Suprapubic skin (tissue), 4 donors: ENCODE measurements at regions not wholly inside any gene's neighbourhood (a gene's known extent, or its start where the extent isn't known, plus 50 kb on each side); places are given as distances from the start of the nearest gene placed in this dataset.
"Not testable (repeated sequence)": the region's sequence is repeated elsewhere in the genome, so short reads cannot be mapped to it uniquely, and the experiment has no call there.

Experiments used
- DNase-seq, 2 donors: peaks; one replicate each; pipeline ENCODE4 v3.0.0-alpha.2; 2019; ENCODE audit warnings: low spot score in 2 of 2
- H3K27ac ChIP-seq: fragments of 200-600 bp; sonication (generic); one replicate; pipeline ENCODE4 v1.5.1; 2019
- H3K27me3 ChIP-seq: fragments of 200-600 bp; sonication (generic); one replicate; pipeline ENCODE4 v1.5.1; 2019
- H3K36me3 ChIP-seq: fragments of 200-600 bp; sonication (generic); one replicate; pipeline ENCODE4 v1.5.1; 2019
- H3K4me1 ChIP-seq: fragments of 200-600 bp; sonication (generic); one replicate; pipeline ENCODE4 v1.5.1; 2019
- H3K4me3 ChIP-seq: fragments of 200-600 bp; sonication (generic); one replicate; pipeline ENCODE4 v1.5.1; 2019; ENCODE audit warnings: mild to moderate bottlenecking
- H3K9me3 ChIP-seq: fragments of 200-600 bp; sonication (generic); one replicate; pipeline ENCODE4 v1.5.1; 2019
- CTCF ChIP-seq, 2 donors: fragments of 200-600 bp in 1 of 2; fragments of 450-650 bp in 1 of 2; sonication (generic) in 1 of 2; IDR thresholded peaks; one replicate each; pipeline ENCODE4 v1.5.1; 2016 to 2019; ENCODE audit warnings: antibody characterized with exemption in 2 of 2, mild to moderate bottlenecking in 1 of 2, moderate library complexity in 1 of 2
- EP300 ChIP-seq: sonication (generic); formaldehyde crosslinking; IDR thresholded peaks from one replicate; pipeline ENCODE4 v1.6.1; 2017; ENCODE audit warnings: antibody characterized with exemption
- POLR2A ChIP-seq, 2 donors: fragments of 450-650 bp; IDR thresholded peaks; one replicate each; pipeline ENCODE4 v1.6.1; 2017; ENCODE audit warnings: antibody characterized with exemption in 2 of 2, mild to moderate bottlenecking in 2 of 2, moderate library complexity in 2 of 2
- POLR2AphosphoS5 ChIP-seq, 3 donors: sonication (generic); formaldehyde crosslinking; IDR thresholded peaks; one replicate each; pipeline ENCODE4 v1.6.1; 2017; ENCODE audit warnings: antibody characterized with exemption in 3 of 3
- WGBS: methylation state at CpG from one replicate; pipeline ENCODE4 v1.1.5; 2018; 5-methylcytosine and 5-hydroxymethylcytosine counted together

GRCh38 chr10:108036265-108036664 lies 871.8 kb upstream of the SORCS1 start:
- no peak overlapping the region for H3K4me3 ChIP-seq
- no peaks in the 10 kb centered on the region for H3K36me3 ChIP-seq
- H3K4me1 ChIP-seq, result no peaks in the 10 kb centered on the region
- TF ChIP-seq POLR2A (IDR thresholded peaks at IDR 0.05) (no peak), POLR2AphosphoS5 (IDR thresholded peaks at IDR 0.05) (no peak), CTCF (IDR thresholded peaks at IDR 0.05) (no peak), EP300 (no peak)
- H3K9me3 ChIP-seq, result no peaks in the 10 kb centered on the region
- WGBS, result 21% methylated on average over 1 of the region's 1 CpG
- DNase-seq, result no peak
- H3K27ac ChIP-seq, result no peak overlapping the region
- H3K27me3 ChIP-seq, result no peaks in the 10 kb centered on the region

GRCh38 chr10:108034829-108035228 lies 870.3 kb upstream of the SORCS1 start:
- Histone ChIP-seq H3K9me3 (no peaks in the 10 kb centered on the region), H3K27ac (no peak overlapping the region), H3K4me1 (no peaks in the 10 kb centered on the region), H3K27me3 (no peaks in the 10 kb centered on the region), H3K36me3 (no peaks in the 10 kb centered on the region), H3K4me3 (no peak overlapping the region)
- 22% methylated on average over 1 of the region's 1 CpG for WGBS
- no peak for TF ChIP-seq EP300
- no peak for TF ChIP-seq POLR2A (IDR thresholded peaks at IDR 0.05)
- no peak for TF ChIP-seq CTCF (IDR thresholded peaks at IDR 0.05)
- TF ChIP-seq POLR2AphosphoS5 (IDR thresholded peaks at IDR 0.05), result no peak
- DNase-seq, result no peak

- DNase-seq, H3K27ac ChIP-seq, H3K36me3 ChIP-seq, H3K4me3 ChIP-seq, H3K27me3 ChIP-seq, H3K9me3 ChIP-seq, H3K4me1 ChIP-seq: not testable (repeated sequence)
- WGBS, result 16% methylated on average over 3 of the region's 3 CpGs
Observed at GRCh38 chr10:108033518-108033917, 869.0 kb upstream of the SORCS1 start.

- no peaks in the 10 kb centered on the region for H3K4me1 ChIP-seq
- H3K36me3 ChIP-seq, result no peaks in the 10 kb centered on the region
- WGBS, result 91% methylated on average over 1 of the region's 1 CpG
- H3K27ac ChIP-seq, result no peak overlapping the region
- H3K4me3 ChIP-seq, result no peak overlapping the region
- no peaks in the 10 kb centered on the region for H3K27me3 ChIP-seq
- TF ChIP-seq CTCF (IDR thresholded peaks at IDR 0.05), result no peak
- TF ChIP-seq EP300, result no peak
- TF ChIP-seq POLR2A (IDR thresholded peaks at IDR 0.05), result no peak
- no peak for TF ChIP-seq POLR2AphosphoS5 (IDR thresholded peaks at IDR 0.05)
- no peak for DNase-seq
- peaks cover 3% of the 10 kb centered on the region for H3K9me3 ChIP-seq
Observed at GRCh38 chr10:108031505-108031904, 867.0 kb upstream of the SORCS1 start.

GRCh38 chr10:108014902-108015177 lies 850.3 kb upstream of the SORCS1 start:
- H3K9me3 ChIP-seq, result peaks cover 17% of the 10 kb centered on the region
- H3K27ac ChIP-seq, result no peak overlapping the region
- no peaks in the 10 kb centered on the region for H3K4me1 ChIP-seq
- no peaks in the 10 kb centered on the region for H3K27me3 ChIP-seq
- TF ChIP-seq POLR2AphosphoS5 (IDR thresholded peaks at IDR 0.05), result no peak
- no peak for TF ChIP-seq POLR2A (IDR thresholded peaks at IDR 0.05)
- no peak for TF ChIP-seq CTCF (IDR thresholded peaks at IDR 0.05)
- no peak for TF ChIP-seq EP300
- H3K36me3 ChIP-seq, result no peaks in the 10 kb centered on the region
- DNase-seq, result no peak
- no peak overlapping the region for H3K4me3 ChIP-seq
- 96% methylated on average over 1 of the region's 1 CpG for WGBS

GRCh38 chr10:108014145-108014901 lies 849.8 kb upstream of the SORCS1 start:
- TF ChIP-seq EP300 (no peak), CTCF (IDR thresholded peaks at IDR 0.05) (no peak), POLR2AphosphoS5 (IDR thresholded peaks at IDR 0.05) (no peak), POLR2A (IDR thresholded peaks at IDR 0.05) (no peak)
- 86% methylated on average over 4 of the region's 4 CpGs for WGBS

More at GRCh38 chr10:108014145-108014901, 849.8 kb upstream of the SORCS1 start:
- Histone ChIP-seq H3K4me1 (no peaks in the 10 kb centered on the region), H3K36me3 (no peaks in the 10 kb centered on the region), H3K27ac (no peak overlapping the region), H3K27me3 (no peaks in the 10 kb centered on the region), H3K4me3 (no peak overlapping the region), H3K9me3 (peaks cover 17% of the 10 kb centered on the region)
- DNase-seq, result no peak
